Occipital lobe (tissue), 1 donor: ENCODE measurements at regions not wholly inside any gene's neighbourhood (a gene's known extent, or its start where the extent isn't known, plus 50 kb on each side); places are given as distances from the start of the nearest gene placed in this dataset.

Source experiments
- DNase-seq: peaks from one replicate; lab custom pipeline; 2025; lab: John Stamatoyannopoulos, UW

DNA sequence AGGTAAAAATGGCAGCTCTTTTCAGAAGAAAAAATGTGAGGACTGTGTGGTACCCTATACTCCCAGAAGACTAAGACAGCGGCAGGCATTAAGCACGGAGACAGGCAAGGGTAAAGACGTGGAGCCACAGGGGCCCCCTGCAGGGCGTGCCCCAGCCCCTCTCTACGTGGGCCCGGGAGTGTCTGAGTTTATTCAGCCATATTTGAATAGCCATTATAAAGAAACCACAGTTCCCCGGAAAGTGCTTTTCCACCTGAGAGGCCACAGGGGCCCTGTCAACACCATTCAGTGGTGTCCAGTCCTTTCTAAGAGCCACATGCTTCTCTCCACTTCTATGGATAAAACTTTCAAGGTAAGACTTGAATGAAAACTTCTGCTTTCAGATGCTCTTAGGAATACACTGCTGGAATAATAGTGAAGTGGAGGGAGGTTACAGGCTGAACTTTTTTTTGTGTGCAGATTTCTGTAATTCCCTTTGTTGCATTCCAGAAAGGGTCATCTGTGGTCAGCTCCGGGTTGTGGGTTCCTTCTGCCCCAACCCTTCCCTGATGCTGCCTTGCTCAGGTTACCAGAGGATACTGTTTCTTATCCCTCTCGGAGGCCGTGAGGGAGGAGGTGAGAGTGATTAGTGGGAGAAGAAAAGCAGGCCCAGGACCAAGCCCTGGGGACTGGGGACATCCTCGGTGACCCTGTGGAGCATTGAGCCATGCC, 58.4 kb downstream of the SLC25A47 start:
- DNase-seq: no peak

GRCh38 chr14:100382106-100382455, 58.9 kb downstream of the SLC25A47 start:
- DNase-seq: no peak

GRCh38 chr14:100383727-100384158, 60.6 kb downstream of the SLC25A47 start:
- peak; percentile 36 for DNase-seq

DNA sequence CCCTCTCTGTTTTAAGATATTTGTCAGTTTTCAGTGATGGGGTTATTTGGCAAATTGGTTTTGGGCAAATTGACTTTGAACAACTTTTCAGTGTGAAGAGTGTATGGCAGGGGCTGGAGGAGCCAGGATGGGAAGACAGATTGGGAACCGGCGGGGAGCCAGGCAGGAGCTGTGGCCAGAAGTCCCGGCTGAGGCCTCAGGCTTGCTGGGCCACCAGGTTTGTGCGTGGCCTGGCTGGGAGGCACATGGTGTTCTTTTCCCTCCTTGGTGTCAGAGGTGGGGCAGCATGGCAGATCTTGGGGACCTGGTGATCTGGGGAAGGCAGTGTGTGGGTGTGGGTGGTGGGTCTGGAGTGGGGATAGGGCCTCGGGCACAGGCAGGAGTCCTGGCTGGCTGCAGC, 61.1 kb downstream of the SLC25A47 start:
- no peak for DNase-seq

DNA sequence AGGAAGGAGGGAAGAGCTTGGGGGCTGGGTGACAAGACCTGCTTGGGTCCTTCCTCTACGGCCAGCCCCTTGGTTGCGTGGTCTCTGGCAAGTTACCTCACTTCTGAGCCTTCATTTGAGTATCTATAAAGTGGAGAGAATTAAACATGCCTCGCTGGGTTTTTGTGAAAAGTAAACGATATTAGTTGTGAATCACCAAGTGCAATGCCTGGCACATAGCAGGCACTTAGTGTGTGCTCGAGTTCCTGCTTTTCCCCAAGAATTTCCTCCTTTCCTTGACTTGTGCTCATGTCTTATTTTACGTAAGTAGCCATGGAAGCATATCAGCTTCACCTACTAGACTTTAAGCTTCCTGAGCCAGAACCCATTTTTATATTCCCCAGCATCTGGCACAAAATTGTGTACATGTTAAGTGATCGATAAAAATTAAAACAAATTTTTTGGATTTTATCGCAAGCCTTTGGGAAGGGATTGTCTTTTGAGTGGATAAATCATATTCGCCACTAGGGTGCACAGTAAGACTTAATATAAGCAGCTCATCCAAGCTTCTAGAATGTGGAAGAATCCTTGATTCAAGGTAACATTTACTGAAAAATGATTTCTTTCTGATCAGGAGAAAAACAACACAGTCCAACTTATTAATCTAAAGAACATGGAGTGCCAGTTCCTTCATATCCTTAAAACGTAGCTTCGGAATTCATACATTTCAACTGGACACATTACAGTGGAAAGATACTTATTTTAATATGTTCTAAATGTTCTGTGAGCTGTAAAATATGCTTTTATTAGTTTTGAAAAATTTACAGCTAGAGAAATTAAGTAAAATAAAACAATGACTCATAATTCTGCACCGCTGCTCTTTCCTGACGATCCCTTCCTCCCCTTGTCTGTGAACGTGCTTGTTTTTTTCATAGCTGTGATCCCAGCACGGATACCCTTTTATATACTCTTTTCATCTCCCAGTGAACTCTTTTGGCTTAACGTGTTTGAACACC, 62.0 kb downstream of the SLC25A47 start:
- no peak for DNase-seq

DNA sequence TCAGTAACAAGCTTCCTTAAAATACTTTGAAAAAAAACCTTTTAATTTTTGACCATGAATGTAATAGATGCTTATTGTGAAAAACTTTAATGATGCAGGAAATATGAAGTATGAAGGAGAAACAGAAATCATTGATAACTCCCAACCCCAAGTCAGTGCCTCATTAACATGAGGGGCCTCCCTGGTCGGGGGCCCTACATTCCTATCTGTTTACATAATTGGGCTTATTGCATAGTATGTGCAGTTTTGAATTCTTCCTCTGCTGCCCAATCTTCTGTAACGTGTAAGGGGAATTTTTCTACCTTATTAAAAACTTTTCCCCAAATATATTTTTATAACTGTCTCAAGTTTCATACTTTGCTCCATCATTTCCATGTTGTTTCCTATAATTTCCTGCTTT, 63.0 kb downstream of the SLC25A47 start:
- no peak for DNase-seq

GRCh38 chr14:100386846-100387245, 63.7 kb downstream of the SLC25A47 start:
- DNase-seq: no peak

- DNase-seq: no peak
Measured at GRCh38 chr14:100387450-100387849, 64.3 kb downstream of the SLC25A47 start.

- no peak for DNase-seq
Measured at GRCh38 chr14:100388103-100389054, 65.2 kb downstream of the SLC25A47 start.

GRCh38 chr14:100389497-100390104, 66.5 kb downstream of the SLC25A47 start:
- DNase-seq: no peak

- DNase-seq: no peak
Measured at GRCh38 chr14:100391173-100391572, 68.0 kb downstream of the SLC25A47 start.

- DNase-seq: no peak
Measured at GRCh38 chr14:100391724-100392123, 68.6 kb downstream of the SLC25A47 start.

DNA sequence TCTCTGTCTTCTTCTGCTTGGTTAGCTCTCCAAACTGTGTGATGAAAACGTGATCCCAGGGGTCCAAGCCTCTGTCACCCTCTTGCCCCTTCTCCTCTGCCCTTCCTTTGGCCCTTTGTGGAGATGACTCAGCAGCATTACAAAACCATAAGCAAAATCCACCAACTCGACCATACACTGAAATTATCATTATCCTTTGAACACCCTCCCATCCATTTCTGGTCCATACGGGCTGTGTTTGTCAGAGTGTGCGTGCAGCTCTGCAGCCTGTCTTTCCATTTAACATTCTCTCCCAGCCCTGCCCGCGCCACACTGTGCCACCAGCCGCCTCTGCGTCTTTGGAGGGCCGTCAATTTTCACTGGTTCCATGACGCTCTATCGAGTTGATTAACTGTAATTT, 69.2 kb downstream of the SLC25A47 start:
- DNase-seq: no peak

GRCh38 chr14:100393362-100393761, 70.2 kb downstream of the SLC25A47 start:
- DNase-seq: no peak

GRCh38 chr14:100393906-100394732, 71.0 kb downstream of the SLC25A47 start:
- no peak for DNase-seq

- no peak for DNase-seq
Measured at GRCh38 chr14:100394886-100395672, 71.9 kb downstream of the SLC25A47 start.

- DNase-seq: no peak
Measured at GRCh38 chr14:100396266-100396795, 73.2 kb downstream of the SLC25A47 start.

DNA sequence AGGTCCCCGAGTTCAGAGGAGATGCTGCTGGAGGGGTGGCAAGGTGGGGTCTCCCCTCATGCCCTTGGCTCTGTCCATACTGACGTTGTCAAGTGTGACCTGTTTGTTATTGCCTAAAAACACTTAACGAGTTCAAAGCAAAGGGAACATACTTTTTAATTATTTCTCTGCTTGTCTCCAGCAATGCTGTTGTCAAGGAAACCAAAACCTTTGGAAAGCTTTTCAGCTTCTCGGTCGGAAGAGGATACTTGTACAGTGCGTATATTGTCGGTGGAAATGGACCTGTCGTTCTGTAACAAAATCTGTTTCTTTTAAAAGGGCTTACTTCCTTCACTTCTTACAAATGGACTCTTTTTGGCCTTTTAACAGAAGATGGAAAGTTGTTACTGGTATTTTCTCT, 73.9 kb downstream of the SLC25A47 start:
- DNase-seq: no peak

GRCh38 chr14:100398044-100398443, 74.9 kb downstream of the SLC25A47 start:
- DNase-seq: no peak
